Eye (tissue), 1 donor: ENCODE measurements at regions not wholly inside any gene's neighbourhood (a gene's known extent, or its start where the extent isn't known, plus 50 kb on each side); places are given as distances from the start of the nearest gene placed in this dataset.
"Not testable (repeated sequence)": the region's sequence is repeated elsewhere in the genome, so short reads cannot be mapped to it uniquely, and the experiment has no call there.

Experiments
- DNase-seq: peaks from one replicate; pipeline ENCODE4 v3.0.0-alpha.2; 2015

- no peak for DNase-seq
These were observed 455.3 kb downstream of the DMRT2 start for GRCh38 chr9:1505489-1505888.

DNA sequence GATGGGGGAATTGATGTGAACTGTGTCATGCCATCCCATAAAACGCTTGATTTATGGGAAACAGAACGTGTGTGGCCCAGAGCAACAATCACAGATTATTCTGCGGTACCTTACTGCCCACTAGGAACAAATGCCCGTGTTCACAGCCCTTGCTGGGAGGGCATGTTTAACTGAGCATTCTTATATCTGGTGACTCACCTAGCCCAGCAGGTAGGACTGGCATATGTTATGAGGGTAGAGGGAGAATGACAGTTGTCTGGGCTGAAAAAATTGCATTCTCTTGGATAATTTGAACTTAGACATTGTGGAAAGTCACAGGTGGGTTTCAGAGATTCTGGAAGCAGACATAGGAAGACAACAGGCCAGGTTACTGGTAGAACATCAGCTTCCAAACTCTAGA lies 460.6 kb downstream of the DMRT2 start:
- DNase-seq, result no peak

- no peak for DNase-seq
These were observed 462.9 kb downstream of the DMRT2 start for GRCh38 chr9:1513105-1513504.

GRCh38 chr9:1514250-1514649 lies 464.1 kb downstream of the DMRT2 start:
- DNase-seq, result no peak

- DNase-seq, result no peak
These were observed 464.7 kb downstream of the DMRT2 start for GRCh38 chr9:1514776-1515363.

- DNase-seq, result no peak
These were observed 465.4 kb downstream of the DMRT2 start for GRCh38 chr9:1515557-1515956.

DNA sequence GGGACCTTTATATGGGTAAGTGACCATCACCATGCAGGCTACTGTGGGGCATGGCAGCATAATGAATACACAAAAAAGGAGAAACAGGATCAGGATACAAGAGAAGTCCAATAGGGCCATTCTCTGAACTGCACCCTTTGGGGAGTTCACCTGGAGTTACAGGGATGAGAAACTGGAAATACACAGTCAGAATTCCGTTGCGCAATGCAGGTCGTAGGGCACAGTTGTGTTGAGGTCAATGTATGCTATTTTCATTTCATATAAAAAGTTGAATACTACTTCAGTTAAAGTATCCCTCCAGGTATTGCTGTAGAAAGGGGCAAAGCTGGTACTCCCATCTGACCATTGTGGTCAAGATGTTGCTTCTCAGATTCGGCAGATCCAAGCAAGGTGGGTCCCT lies 471.4 kb downstream of the DMRT2 start:
- DNase-seq, result no peak

DNA sequence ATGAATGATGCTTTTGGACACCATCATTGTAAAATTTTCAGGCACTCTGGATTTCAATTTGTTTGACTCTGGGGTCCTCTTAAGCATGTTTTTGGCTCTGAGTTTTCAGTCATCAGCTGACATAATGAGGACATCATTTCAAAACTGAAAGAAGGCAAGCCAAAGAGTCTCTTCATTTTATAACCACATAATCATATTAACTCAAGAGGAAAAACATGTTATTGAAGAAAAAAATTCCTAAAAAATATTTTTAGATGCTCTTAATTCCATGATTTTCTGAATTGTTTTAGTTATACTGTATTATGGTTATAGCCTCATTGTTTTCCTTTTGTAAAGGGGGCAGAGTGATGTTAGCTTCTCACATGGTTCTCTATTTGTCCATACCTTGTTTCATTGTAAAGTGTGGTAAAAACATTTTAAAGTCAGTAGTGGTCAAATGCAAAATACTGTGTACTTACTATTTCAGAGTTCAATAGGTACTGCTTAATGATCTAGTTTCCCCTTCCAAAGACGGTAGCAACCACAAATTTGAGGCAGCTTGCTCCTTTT lies 472.1 kb downstream of the DMRT2 start:
- no peak for DNase-seq

DNA sequence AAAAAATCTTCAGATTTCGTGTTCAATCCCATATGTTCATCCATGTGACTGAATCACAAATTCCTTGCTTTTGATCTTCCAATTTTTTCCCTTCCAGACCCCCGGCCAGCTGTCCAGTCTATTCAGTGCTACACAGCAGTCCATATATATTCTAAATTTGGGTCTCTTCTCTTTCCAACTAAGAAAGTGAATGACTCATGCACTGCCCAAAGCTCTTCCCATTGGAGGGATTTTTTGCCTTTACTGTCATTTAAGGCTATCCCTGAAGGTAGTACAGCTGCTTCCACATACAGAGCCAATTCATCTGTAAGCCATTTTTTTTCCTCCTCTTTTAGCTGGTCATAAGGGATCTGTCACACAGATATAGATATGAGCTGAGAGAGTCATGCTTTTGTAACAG lies 478.3 kb downstream of the DMRT2 start:
- DNase-seq, result no peak

- no peak for DNase-seq
These were observed 480.5 kb downstream of the DMRT2 start for GRCh38 chr9:1530696-1531095.

- DNase-seq, result peak; percentile 13
These were observed 481.3 kb downstream of the DMRT2 start for GRCh38 chr9:1531424-1531823.

DNA sequence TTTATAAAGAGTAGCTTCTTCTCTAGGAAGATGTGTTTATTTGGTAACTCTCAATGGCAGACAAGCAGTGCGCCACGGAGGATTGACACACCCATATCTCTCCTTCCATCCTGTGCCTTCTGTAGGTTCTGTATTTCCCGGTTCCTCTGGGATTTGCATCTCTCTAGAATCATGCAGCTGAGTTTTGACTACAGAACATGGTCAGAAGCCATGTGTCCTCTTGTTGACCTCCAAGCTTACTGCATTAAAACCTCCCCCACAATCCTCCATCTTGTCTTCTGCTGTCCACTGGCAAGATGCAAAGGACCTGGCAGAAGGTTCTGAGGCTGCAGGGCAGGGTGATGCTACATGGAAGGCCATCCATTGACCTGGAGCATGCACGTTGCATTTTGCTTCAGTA lies 482.0 kb downstream of the DMRT2 start:
- peak; percentile 25 for DNase-seq

- no peak for DNase-seq
These were observed 480.1 kb upstream of the SMARCA2 start for GRCh38 chr9:1535051-1535450.

DNA sequence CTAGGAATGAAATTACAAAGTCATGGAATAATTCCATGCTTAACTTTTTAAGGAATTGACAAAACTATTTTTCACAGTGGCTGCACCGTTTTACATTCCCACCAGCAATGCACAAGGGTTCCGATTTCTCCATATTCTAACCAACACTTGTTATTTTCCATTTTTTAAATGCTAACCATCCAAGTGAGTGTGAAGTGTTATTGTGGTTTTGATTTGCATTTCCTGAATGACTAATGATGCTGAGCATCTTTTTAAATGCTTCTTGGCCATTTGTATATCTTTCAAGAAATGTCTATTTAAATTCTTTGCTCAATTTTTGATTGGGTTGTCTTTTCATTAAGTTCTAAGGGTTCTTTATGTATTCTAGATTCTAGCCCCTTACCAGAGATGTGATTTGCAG lies 479.5 kb upstream of the SMARCA2 start:
- no peak for DNase-seq

DNA sequence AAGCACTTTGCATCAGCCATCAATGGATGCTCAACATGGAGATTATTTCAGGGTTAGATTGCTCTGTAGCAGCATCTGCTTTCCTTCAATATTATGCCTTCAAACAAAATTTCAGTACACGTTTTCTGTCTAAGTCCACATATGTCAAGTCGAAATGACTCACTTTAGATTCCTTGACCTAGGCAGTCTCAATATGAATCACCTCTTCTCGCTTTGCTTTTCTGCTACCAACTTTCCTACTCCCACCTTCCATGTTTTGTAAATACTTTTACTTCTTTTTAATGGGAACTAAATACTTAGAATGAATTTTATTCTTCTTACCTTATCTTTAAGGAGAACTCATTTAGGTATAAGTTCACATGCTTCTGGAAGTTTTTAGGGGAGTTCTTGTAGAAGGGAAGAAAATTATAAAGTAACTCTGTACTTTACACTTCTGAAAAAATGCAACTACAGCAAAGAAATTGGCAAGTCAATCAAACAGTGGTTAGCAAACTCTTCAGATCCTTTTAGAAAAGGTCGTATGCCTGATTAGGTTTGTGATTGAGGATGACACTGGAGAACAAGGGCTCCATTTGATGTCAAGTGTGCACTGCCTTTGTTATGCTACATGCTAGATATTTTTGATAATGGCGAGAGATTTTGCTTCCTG lies 478.5 kb upstream of the SMARCA2 start:
- peak; percentile 37 for DNase-seq

GRCh38 chr9:1538301-1538700 lies 476.8 kb upstream of the SMARCA2 start:
- peak; percentile 77 for DNase-seq

- no peak for DNase-seq
These were observed 475.9 kb upstream of the SMARCA2 start for GRCh38 chr9:1539216-1539615.

DNA sequence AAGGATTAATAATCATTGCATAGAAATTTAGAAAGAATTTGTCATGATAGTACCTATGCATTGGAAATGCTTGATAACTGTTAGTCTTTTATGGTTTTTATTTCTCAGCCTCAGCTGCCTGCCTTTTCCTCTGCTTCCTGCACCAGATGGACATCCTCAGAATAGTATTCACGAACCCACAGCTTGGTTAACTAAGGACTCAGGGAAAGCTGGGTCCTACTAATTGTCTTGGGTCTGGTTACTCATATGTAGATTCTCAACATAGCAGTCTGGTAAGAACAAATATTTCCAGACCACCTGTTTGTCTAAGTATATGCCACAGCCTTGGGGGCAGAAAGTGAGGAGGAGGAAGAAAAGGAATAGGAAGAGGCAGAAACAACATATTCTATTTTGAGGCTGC lies 464.5 kb upstream of the SMARCA2 start:
- no peak for DNase-seq

DNA sequence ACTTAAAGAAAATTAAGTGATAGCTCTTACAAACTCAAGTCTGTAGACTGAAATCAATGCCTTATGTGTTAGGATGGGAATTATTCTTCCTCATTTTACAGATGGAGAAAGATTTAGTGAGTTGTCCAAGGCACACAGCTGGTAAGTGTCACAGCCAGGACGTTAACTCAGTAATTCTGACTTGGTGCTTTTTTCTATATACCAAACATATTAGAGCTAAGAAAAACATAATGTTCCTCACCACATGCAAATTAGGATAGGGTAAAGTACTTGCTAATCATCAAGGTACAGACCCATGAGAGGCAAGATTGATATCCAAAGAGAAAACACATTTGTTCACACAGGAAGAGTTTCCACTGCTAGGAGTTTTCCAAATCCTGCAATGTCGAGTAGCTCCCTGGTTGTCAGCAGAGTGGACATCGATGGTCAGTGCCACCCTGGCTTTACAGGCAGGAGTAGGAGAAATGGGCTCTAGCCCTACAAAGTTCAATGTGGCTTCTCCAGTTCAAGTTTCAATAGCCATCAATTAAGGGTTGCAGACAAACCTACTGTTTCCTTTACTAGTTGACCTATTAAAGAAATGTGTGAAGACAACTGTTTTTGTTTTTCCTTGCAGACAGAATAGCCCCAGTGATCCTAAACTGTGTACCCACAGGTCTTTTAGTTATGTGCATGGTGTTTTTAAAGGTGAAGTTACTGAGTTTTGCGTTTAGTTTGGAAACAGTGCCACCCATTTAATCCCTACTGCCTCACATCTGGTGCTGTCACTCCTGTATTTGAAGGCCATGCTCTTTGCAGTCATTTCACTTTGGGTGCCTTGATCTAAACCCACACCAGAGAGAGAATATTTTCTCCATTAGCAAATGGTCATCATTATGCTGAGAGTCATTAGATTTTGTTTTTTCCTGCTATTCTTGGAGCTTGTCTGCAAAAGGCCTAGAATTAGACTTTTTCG lies 460.8 kb upstream of the SMARCA2 start:
- DNase-seq, result no peak

DNA sequence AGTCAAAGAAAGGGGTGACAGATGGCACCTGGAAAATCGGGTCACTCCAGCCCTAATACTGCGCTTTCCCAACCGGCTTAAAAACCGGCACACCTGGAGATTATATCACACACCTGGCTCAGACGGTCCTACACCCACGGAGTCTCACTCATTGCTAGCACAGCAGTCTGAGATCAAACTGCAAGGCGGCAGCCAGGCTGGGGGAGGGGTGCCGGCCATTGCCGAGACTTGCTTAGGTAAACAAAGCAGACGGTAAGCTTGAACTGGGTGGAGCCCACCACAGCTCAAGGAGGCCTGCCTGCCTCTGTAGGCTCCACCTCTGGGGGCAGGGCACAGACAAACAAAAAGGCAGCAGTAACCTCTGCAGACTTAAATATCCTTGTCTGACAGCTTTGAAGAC lies 456.5 kb upstream of the SMARCA2 start:
- not testable (repeated sequence) for DNase-seq

GRCh38 chr9:1575939-1576338 lies 439.2 kb upstream of the SMARCA2 start:
- DNase-seq, result no peak

GRCh38 chr9:1580215-1580614 lies 434.9 kb upstream of the SMARCA2 start:
- DNase-seq, result no peak

- no peak for DNase-seq
These were observed 433.2 kb upstream of the SMARCA2 start for GRCh38 chr9:1581926-1582325.

GRCh38 chr9:1591310-1591709 lies 423.8 kb upstream of the SMARCA2 start:
- DNase-seq, result no peak
